WI38 (cell line): ENCODE measurements at regions not wholly inside any gene's neighbourhood (a gene's known extent, or its start where the extent isn't known, plus 50 kb on each side); places are given as distances from the start of the nearest gene placed in this dataset.

ENCODE experiments used
- H3K4me3 ChIP-seq: 2 replicates; pipeline ENCODE4 v1.5.1; 2011; ENCODE audit warnings: low read depth, mild to moderate bottlenecking, control low read depth, low read length
- TF ChIP-seq, protein P1 (sequence below): IDR thresholded peaks from 2 replicates; pipeline ENCODE4 v1.5.1; 2012; ENCODE audit warnings: low read depth, mild to moderate bottlenecking, control low read depth, low read length

DNA sequence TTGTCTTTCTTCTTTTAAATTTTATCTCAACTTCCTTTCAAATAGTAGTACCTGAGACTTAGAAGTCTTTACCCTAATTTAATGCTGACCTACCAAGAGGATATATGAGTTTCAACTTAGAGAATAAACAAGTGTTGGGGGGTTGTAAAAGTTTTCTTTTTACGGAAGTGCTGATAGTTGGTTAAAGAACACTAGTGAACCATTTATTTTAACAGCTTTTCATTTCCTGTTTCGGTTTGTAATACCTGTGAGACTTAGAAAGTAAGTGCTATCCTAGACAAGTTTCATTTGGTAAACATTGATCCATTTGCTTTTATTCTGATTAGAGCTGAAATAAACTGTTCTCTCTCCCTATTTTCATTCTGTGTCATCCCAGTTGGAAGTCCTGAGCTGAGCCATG is 683.1 kb upstream of the SORCS1 start:
- no peak overlapping the region for H3K4me3 ChIP-seq

DNA sequence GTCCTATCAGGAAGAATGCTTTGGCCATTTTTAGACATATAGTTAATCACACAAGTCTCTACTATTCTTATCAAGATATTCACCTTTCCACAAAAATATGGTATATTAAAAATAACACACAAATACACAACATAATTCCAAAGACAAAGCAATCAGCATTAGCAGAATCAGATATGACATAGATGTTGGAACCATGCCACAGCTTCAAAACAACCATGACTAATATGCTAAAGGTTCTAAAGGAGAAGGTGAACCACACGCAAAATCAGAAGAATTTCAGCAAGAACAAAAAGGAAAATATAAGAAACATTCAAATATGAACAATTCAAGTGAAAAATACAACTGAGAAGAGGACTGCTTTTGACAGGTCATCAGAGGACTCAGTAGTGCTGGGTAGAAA is 670.2 kb upstream of the SORCS1 start:
- TF ChIP-seq, protein P1, sequence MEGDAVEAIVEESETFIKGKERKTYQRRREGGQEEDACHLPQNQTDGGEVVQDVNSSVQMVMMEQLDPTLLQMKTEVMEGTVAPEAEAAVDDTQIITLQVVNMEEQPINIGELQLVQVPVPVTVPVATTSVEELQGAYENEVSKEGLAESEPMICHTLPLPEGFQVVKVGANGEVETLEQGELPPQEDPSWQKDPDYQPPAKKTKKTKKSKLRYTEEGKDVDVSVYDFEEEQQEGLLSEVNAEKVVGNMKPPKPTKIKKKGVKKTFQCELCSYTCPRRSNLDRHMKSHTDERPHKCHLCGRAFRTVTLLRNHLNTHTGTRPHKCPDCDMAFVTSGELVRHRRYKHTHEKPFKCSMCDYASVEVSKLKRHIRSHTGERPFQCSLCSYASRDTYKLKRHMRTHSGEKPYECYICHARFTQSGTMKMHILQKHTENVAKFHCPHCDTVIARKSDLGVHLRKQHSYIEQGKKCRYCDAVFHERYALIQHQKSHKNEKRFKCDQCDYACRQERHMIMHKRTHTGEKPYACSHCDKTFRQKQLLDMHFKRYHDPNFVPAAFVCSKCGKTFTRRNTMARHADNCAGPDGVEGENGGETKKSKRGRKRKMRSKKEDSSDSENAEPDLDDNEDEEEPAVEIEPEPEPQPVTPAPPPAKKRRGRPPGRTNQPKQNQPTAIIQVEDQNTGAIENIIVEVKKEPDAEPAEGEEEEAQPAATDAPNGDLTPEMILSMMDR = no peak
- H3K4me3 ChIP-seq = no peak overlapping the region

More for the DNA sequence above, 683.1 kb upstream of the SORCS1 start:
- TF ChIP-seq, protein P1 = no peak

DNA sequence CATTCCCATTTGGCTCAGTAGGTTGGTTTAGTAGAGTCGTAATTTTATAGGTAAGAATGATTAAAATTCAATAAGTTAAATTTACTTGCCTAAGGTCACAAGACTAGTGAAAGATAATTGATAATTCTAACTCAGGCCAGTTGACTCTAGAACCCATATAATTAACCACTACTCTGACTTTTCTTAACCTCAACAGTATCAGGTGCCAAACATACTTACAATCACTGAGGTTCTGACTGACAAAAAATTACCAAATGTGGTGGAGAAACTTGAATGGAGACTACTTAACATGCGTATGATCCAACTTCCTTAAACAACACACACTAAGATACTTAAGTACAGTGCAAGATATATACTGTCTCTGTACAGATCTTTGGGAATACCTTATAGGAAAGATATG is 667.3 kb upstream of the SORCS1 start:
- TF ChIP-seq, protein P1 = no peak

GRCh38 chr10:107829161-107829560 is 664.7 kb upstream of the SORCS1 start:
- H3K4me3 ChIP-seq = no peak overlapping the region
- TF ChIP-seq, protein P1 = no peak

More for the DNA sequence above, 667.3 kb upstream of the SORCS1 start:
- H3K4me3 ChIP-seq = no peak overlapping the region

DNA sequence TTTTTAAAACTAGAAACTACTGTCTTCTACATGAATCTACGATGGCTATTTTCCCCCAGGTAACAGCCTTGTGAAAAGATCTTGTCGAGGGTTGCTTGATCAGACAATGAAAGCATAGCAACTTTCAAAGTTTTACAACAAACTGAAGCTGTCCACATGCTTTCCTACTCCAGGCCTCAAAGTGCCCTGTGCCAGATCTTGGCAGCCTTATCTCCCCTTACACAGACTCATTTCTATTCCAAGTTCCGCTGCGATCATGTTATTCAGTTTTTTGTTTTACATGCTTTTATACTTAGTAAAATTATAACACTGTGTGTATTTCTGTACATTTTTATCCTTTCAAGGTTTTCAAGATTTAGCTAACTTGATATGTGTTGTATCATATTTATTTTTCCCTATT is 661.7 kb upstream of the SORCS1 start:
- TF ChIP-seq, protein P1 = no peak
- H3K4me3 ChIP-seq = no peak overlapping the region

DNA sequence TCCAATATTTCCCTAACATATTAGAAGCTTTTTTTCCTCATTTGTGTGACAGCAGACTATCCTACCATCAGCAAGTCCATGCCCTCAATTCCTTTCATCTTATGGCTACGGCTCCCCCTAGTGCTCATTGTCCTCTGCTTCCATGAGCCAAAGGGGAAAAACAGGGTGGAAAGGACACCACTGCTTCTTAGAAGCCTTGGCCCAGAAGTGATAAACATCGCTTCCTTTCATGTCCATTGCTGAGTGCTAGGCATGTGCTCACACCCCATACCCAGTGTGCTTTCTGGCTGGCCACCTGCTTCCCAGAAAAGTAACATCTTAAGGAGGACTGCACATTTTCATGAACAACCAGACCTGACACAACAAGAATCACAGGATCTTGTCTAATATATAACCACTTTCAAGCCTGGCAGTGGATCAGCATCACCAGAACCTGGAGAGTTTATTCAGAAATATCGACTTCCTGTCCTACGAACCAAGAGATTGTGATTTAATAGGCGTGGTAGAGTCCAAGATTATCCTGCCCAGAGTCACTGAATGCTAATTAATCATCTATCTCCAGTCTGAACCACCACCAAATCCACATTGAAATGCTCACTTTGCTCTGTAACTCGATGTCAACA is 650.5 kb upstream of the SORCS1 start:
- TF ChIP-seq, protein P1 = no peak

GRCh38 chr10:107813451-107814162 is 649.1 kb upstream of the SORCS1 start:
- TF ChIP-seq, protein P1 = no peak
- no peak overlapping the region for H3K4me3 ChIP-seq

More for the DNA sequence above, 650.5 kb upstream of the SORCS1 start:
- H3K4me3 ChIP-seq = no peak overlapping the region
